HEK293T (cell line): ENCODE measurements at regions not wholly inside any gene's neighbourhood (a gene's known extent, or its start where the extent isn't known, plus 50 kb on each side); places are given as distances from the start of the nearest gene placed in this dataset.

Experiments
- FOXM1 ChIP-seq: fragments of 450-650 bp; IDR thresholded peaks from 2 replicates; pipeline ENCODE4 v1.6.1; 2017; ENCODE audit warnings: mild to moderate bottlenecking, borderline replicate concordance
- PKNOX1 ChIP-seq: fragments of 450-650 bp; IDR thresholded peaks from 2 replicates; pipeline ENCODE4 v1.6.1; 2016

- TF ChIP-seq PKNOX1 (no peak), FOXM1 (no peak)
These were observed 62.9 kb upstream of the RGS4 start for GRCh38 chr1:163006051-163006834.
